Cardiac muscle cell (in vitro differentiated cells and primary cell): ENCODE measurements at regions not wholly inside any gene's neighbourhood (a gene's known extent, or its start where the extent isn't known, plus 50 kb on each side); places are given as distances from the start of the nearest gene placed in this dataset.

Experiments used
- DNase-seq, 2 donors: peaks; one replicate each; pipeline versions ENCODE4 v3.0.0 to v3.0.0-alpha.2; 2010 to 2017; ENCODE audit warnings: low read depth in 1 of 2, low spot score in 1 of 2
- H3K27ac ChIP-seq: fragments of 200-600 bp; sonication (generic); 2 replicates; pipeline ENCODE4 v1.5.1; 2016
- H3K27me3 ChIP-seq: fragments of 200-600 bp; sonication (generic); 2 replicates; pipeline ENCODE4 v1.6.0; 2016; ENCODE audit warnings: control low read depth
- H3K36me3 ChIP-seq: fragments of 200-600 bp; sonication (generic); 2 replicates; pipeline ENCODE4 v1.5.1; 2016; ENCODE audit warnings: control low read depth
- H3K4me1 ChIP-seq: fragments of 200-600 bp; sonication (generic); 2 replicates; pipeline ENCODE4 v1.8.1; 2017; ENCODE audit warnings: low read depth, mild to moderate bottlenecking, mixed run types
- H3K4me3 ChIP-seq: fragments of 200-600 bp; sonication (generic); 2 replicates; pipeline ENCODE4 v1.5.1; 2016; ENCODE audit warnings: mild to moderate bottlenecking
- H3K9me3 ChIP-seq: fragments of 200-600 bp; sonication (generic); 2 replicates; pipeline ENCODE4 v1.5.1; 2017; ENCODE audit warnings: low read depth, mild to moderate bottlenecking, control low read depth
- CTCF ChIP-seq: IDR thresholded peaks from 2 replicates; pipeline ENCODE4 v1.5.1; 2012; ENCODE audit warnings: low read depth, mild to moderate bottlenecking, low read length

- DNase-seq, result peak in 1 of 2 donors; percentile 15
- TF ChIP-seq CTCF, result no peak
- Histone ChIP-seq H3K4me3 (no peak overlapping the region), H3K27me3 (peaks cover 11% of the 10 kb centered on the region), H3K4me1 (no peaks in the 10 kb centered on the region), H3K36me3 (no peaks in the 10 kb centered on the region), H3K27ac (no peak overlapping the region), H3K9me3 (no peaks in the 10 kb centered on the region)
These were observed 124.2 kb upstream of the PLEKHA5 start for GRCh38 chr12:19005257-19005801.

GRCh38 chr12:19006626-19007137 is 122.9 kb upstream of the PLEKHA5 start:
- DNase-seq, result no peak
- no peak overlapping the region for H3K4me3 ChIP-seq
- H3K36me3 ChIP-seq, result no peaks in the 10 kb centered on the region
- H3K27ac ChIP-seq, result no peak overlapping the region
- peaks cover 11% of the 10 kb centered on the region for H3K27me3 ChIP-seq
- H3K9me3 ChIP-seq, result no peaks in the 10 kb centered on the region
- no peaks in the 10 kb centered on the region for H3K4me1 ChIP-seq
- TF ChIP-seq CTCF, result no peak

GRCh38 chr12:19008102-19008501 is 121.4 kb upstream of the PLEKHA5 start:
- Histone ChIP-seq H3K4me1 (no peaks in the 10 kb centered on the region), H3K4me3 (no peak overlapping the region), H3K9me3 (no peaks in the 10 kb centered on the region), H3K27me3 (peaks cover 9% of the 10 kb centered on the region), H3K27ac (no peak overlapping the region), H3K36me3 (no peaks in the 10 kb centered on the region)
- no peak for DNase-seq
- TF ChIP-seq CTCF, result no peak

- Histone ChIP-seq H3K27ac (no peak overlapping the region), H3K9me3 (no peaks in the 10 kb centered on the region), H3K27me3 (no peaks in the 10 kb centered on the region), H3K36me3 (no peaks in the 10 kb centered on the region), H3K4me3 (no peak overlapping the region), H3K4me1 (no peaks in the 10 kb centered on the region)
- DNase-seq, result no peak
- TF ChIP-seq CTCF, result no peak
These were observed 119.4 kb upstream of the PLEKHA5 start for GRCh38 chr12:19010087-19010486.

GRCh38 chr12:19010726-19011125 is 118.8 kb upstream of the PLEKHA5 start:
- no peak overlapping the region for H3K4me3 ChIP-seq
- no peaks in the 10 kb centered on the region for H3K27me3 ChIP-seq
- no peaks in the 10 kb centered on the region for H3K4me1 ChIP-seq
- H3K9me3 ChIP-seq, result no peaks in the 10 kb centered on the region
- H3K27ac ChIP-seq, result no peak overlapping the region
- no peak for TF ChIP-seq CTCF
- DNase-seq, result no peak
- H3K36me3 ChIP-seq, result no peaks in the 10 kb centered on the region
